ENCODE measurements at regions not wholly inside any gene's neighbourhood (a gene's known extent, or its start where the extent isn't known, plus 50 kb on each side); places are given as distances from the start of the nearest gene placed in this dataset.

DNA sequence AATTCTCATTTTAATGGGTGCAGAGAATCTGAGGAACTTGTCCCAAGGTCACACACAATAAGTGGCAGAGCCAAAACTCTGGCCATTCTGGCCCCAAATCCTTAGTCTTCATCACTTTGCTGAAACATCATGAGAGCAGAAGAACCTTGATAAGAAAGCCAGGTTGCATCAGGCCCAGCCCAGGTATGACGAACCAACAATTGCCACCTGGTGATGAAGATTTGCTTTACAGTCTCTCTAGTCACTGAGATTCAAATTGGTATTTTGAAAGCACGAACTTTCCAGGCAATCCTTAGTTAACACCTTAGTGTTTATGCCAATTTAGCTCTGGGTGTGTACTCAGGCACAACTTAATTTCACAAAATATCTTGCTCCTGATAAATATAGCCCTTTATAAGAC lies 502.7 kb upstream of the HTR2A start:
- no peaks in the 10 kb centered on the region for H3K9me2 ChIP-seq (replicated peaks; ENCODE audit: insufficient read depth, low read length)
- no peak overlapping the region for H3K9ac ChIP-seq (ENCODE audit: low read length)
- no peaks in the 10 kb centered on the region for H3K27me3 ChIP-seq (ENCODE audit: low read length)
- H2AFZ ChIP-seq (ENCODE audit: low read depth, low read length, severe bottlenecking): no peak overlapping the region
- no peak overlapping the region for H3K27ac ChIP-seq (ENCODE audit: low read depth, low read length)
- H3K9me3 ChIP-seq (ENCODE audit: insufficient read depth, low read length): no peaks in the 10 kb centered on the region
- no peaks in the 10 kb centered on the region for H4K20me1 ChIP-seq (ENCODE audit: low read depth, low read length)
- H3F3A ChIP-seq (ENCODE audit: insufficient read depth): no peaks in the 10 kb centered on the region
- H3K4me3 ChIP-seq (ENCODE audit: insufficient read depth, low read length, poor library complexity, severe bottlenecking): no peak overlapping the region
- H3K36me3 ChIP-seq (ENCODE audit: low read length): no peaks in the 10 kb centered on the region
- TF ChIP-seq EZH2phosphoT487 (conservative IDR thresholded peaks at IDR 0.05; ENCODE audit: low read length): no peak
- TF ChIP-seq, protein P1, sequence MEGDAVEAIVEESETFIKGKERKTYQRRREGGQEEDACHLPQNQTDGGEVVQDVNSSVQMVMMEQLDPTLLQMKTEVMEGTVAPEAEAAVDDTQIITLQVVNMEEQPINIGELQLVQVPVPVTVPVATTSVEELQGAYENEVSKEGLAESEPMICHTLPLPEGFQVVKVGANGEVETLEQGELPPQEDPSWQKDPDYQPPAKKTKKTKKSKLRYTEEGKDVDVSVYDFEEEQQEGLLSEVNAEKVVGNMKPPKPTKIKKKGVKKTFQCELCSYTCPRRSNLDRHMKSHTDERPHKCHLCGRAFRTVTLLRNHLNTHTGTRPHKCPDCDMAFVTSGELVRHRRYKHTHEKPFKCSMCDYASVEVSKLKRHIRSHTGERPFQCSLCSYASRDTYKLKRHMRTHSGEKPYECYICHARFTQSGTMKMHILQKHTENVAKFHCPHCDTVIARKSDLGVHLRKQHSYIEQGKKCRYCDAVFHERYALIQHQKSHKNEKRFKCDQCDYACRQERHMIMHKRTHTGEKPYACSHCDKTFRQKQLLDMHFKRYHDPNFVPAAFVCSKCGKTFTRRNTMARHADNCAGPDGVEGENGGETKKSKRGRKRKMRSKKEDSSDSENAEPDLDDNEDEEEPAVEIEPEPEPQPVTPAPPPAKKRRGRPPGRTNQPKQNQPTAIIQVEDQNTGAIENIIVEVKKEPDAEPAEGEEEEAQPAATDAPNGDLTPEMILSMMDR (IDR thresholded peaks at IDR 0.05; ENCODE audit: insufficient read depth, low read length, poor library complexity, severe bottlenecking): no peak
- no peak overlapping the region for H3K4me2 ChIP-seq (ENCODE audit: low read depth, low read length, poor library complexity, severe bottlenecking)
- H3K79me2 ChIP-seq (ENCODE audit: insufficient read depth, low read length): no peaks in the 10 kb centered on the region

DNA sequence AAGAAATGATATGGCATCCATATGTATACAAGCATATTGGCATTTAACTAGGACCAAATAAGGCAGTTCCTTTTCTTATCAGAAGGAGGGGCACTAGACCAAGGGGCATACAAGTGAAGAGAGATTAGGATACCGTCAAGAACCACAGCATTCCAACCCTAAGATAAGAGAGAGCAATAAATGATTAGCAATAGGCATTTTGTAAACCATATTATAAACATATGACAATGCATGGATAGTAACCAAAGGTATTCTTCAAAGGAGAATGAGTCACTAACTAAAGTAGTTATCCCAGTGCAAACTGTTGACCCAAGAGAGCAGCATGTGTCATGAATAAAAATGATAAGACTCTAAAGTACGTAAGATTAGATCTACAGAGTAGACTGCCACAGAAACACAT lies 500.9 kb upstream of the HTR2A start:
- Histone ChIP-seq H3K27ac (ENCODE audit: low read depth, low read length) (no peak overlapping the region), H3K9ac (ENCODE audit: low read length) (no peak overlapping the region), H3K4me2 (ENCODE audit: low read depth, low read length, poor library complexity, severe bottlenecking) (no peak overlapping the region), H3K9me2 (replicated peaks; ENCODE audit: insufficient read depth, low read length) (no peaks in the 10 kb centered on the region), H3K79me2 (ENCODE audit: insufficient read depth, low read length) (no peaks in the 10 kb centered on the region), H4K20me1 (ENCODE audit: low read depth, low read length) (no peaks in the 10 kb centered on the region), H3K36me3 (ENCODE audit: low read length) (no peaks in the 10 kb centered on the region), H3K9me3 (ENCODE audit: insufficient read depth, low read length) (no peaks in the 10 kb centered on the region), H2AFZ (ENCODE audit: low read depth, low read length, severe bottlenecking) (no peak overlapping the region), H3F3A (ENCODE audit: insufficient read depth) (no peaks in the 10 kb centered on the region), H3K27me3 (ENCODE audit: low read length) (no peaks in the 10 kb centered on the region), H3K4me3 (ENCODE audit: insufficient read depth, low read length, poor library complexity, severe bottlenecking) (no peak overlapping the region)
- TF ChIP-seq, protein P1 (IDR thresholded peaks at IDR 0.05; ENCODE audit: insufficient read depth, low read length, poor library complexity, severe bottlenecking): no peak
- TF ChIP-seq EZH2phosphoT487 (conservative IDR thresholded peaks at IDR 0.05; ENCODE audit: low read length): no peak

DNA sequence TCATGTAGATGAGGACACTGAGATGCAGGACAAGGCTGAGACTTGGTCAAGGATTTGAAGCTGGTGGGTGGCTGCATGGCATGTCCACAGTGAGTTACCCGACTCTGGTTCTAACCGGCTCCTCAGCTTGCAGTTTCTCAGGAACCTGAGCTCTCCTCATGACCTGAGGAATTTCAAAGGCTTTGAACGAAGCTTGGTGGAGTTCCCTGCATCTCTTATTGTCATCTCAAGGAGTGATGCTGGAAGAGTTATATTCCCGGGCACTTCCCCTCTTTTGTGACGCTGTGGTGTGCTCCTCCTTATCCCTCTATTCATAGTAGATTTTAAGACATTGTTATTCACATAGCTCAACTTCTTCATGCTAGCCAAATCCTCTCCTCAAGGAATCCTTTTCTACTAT lies 500.1 kb upstream of the HTR2A start:
- H3K79me2 ChIP-seq (ENCODE audit: insufficient read depth, low read length): no peaks in the 10 kb centered on the region
- no peak overlapping the region for H2AFZ ChIP-seq (ENCODE audit: low read depth, low read length, severe bottlenecking)
- H3K9me3 ChIP-seq (ENCODE audit: insufficient read depth, low read length): no peaks in the 10 kb centered on the region
- no peaks in the 10 kb centered on the region for H3K27me3 ChIP-seq (ENCODE audit: low read length)
- no peak for TF ChIP-seq EZH2phosphoT487 (conservative IDR thresholded peaks at IDR 0.05; ENCODE audit: low read length)
- TF ChIP-seq, protein P1 (IDR thresholded peaks at IDR 0.05; ENCODE audit: insufficient read depth, low read length, poor library complexity, severe bottlenecking): no peak
- no peak overlapping the region for H3K4me2 ChIP-seq (ENCODE audit: low read depth, low read length, poor library complexity, severe bottlenecking)
- no peaks in the 10 kb centered on the region for H3F3A ChIP-seq (ENCODE audit: insufficient read depth)
- H3K27ac ChIP-seq (ENCODE audit: low read depth, low read length): no peak overlapping the region
- no peaks in the 10 kb centered on the region for H3K36me3 ChIP-seq (ENCODE audit: low read length)
- no peak overlapping the region for H3K9ac ChIP-seq (ENCODE audit: low read length)
- no peaks in the 10 kb centered on the region for H3K9me2 ChIP-seq (replicated peaks; ENCODE audit: insufficient read depth, low read length)
- no peak overlapping the region for H3K4me3 ChIP-seq (ENCODE audit: insufficient read depth, low read length, poor library complexity, severe bottlenecking)
- no peaks in the 10 kb centered on the region for H4K20me1 ChIP-seq (ENCODE audit: low read depth, low read length)
